Stimulated activated CD8-positive, alpha-beta memory T cell treated with anti-CD3 and anti-CD28 coated beads, Interleukin-4, amount 100 ng/mL, for 48 hours (primary cell): ENCODE measurements at regions not wholly inside any gene's neighbourhood (a gene's known extent, or its start where the extent isn't known, plus 50 kb on each side); places are given as distances from the start of the nearest gene placed in this dataset.

Source experiments
- DNase-seq: peaks from one replicate; pipeline ENCODE4 v3.0.0-alpha.2; 2020

GRCh38 chr11:70863993-70864392 lies 388.4 kb downstream of the SHANK2 start:
- DNase-seq = no peak

DNA sequence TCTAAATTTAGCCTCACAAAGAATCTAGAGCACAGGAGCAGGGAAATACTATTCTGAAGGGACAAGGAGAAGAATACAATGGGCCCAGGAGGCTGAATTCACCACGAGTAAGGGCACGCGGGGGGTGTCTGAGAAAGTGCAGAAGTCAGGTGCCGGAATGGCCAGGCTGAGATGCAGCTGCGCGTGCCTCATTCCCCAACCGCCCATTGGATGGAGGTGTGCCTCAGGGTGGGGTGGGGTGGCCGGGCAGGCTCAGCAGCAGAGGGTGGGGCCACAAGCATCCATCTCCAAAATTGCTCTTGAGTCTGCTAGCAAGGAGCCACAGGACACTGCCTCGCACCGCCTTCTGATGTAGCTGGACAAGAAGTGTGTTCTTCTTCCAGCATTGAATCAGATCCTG lies 387.0 kb downstream of the SHANK2 start:
- DNase-seq = no peak

GRCh38 chr11:70866834-70867233 lies 385.5 kb downstream of the SHANK2 start:
- no peak for DNase-seq

- no peak for DNase-seq
These were observed 384.9 kb downstream of the SHANK2 start for GRCh38 chr11:70867281-70868047.

DNA sequence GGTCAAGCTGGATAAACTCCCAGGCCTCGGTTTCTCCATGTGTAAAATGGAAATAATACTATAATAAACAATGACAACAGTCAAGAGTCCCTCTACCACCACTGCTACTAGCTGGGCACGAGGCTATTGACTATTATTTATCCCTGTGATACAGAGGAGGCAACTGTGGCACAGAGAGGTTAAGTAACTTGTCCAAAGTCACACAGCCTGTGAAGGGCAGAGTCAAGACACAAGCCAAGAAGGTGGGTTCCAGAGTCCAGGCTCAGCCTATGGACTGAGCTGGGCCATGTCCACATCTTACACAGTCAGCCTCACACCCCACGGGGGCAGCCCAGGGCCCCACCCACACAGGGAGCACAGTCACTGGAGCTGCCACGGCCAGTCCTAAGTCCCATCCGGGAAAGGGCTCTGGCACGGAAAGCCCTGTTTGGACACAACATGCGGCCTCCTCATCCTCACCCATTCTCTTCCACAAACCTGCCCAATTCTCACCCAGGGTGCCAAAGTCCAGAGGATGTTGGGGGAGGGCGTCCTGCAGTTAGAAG lies 384.0 kb downstream of the SHANK2 start:
- DNase-seq = no peak

DNA sequence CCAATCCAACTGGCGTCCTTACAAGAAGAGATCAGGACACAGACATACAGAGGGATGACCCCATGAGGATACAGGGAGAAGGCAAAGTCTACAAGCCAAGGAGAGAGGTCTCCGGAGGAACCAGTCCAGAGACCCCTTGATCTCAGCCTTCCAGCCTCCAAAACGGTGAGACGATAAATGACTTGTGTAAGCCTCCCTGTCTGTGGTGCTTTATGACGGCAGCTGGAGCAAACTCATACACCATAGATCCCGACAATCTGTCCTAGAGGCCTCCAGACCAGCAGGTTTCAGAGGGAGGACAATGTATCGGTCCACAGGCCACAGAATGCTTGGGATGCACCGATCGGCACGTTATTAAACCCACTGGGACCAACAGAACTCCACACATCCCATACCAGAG lies 383.3 kb downstream of the SHANK2 start:
- DNase-seq = no peak

DNA sequence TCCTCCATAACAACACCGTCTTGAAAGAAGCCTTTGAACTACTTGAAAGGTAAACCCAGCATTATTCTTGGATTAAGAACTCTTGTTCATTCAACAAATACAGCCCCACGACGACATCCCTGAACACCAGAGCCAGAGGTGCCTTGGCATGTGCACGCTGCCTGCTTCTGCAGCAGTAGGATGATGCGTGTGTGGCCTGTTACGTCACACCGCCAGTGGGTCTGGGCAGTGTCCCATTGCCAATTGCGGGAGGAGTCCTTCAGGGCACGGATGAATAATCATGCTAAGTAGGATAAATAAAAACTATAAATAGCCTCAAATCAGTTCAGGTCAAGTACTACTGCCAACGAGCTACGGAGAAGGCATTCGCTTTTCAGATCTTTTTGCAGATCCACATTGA lies 380.5 kb downstream of the SHANK2 start:
- DNase-seq = no peak

DNA sequence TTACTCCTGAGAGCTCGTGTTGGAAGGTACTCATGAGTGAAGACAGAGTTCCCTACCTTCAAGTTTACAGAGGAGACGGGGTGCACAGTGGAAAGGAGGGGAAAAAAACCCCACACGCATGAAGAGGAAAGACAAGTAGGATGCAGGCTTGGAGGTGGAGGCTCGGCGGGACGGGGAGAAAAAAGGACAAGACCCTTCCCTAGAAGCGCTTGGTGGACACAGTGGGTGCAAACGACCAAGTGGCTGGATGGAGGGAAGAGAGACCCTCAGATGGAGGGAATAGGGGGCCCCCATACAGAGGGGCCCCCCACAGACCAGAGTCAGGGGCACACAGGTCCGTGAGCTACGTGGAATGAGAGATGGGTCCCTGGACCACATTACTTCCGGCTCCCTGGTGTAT lies 380.1 kb downstream of the SHANK2 start:
- no peak for DNase-seq

DNA sequence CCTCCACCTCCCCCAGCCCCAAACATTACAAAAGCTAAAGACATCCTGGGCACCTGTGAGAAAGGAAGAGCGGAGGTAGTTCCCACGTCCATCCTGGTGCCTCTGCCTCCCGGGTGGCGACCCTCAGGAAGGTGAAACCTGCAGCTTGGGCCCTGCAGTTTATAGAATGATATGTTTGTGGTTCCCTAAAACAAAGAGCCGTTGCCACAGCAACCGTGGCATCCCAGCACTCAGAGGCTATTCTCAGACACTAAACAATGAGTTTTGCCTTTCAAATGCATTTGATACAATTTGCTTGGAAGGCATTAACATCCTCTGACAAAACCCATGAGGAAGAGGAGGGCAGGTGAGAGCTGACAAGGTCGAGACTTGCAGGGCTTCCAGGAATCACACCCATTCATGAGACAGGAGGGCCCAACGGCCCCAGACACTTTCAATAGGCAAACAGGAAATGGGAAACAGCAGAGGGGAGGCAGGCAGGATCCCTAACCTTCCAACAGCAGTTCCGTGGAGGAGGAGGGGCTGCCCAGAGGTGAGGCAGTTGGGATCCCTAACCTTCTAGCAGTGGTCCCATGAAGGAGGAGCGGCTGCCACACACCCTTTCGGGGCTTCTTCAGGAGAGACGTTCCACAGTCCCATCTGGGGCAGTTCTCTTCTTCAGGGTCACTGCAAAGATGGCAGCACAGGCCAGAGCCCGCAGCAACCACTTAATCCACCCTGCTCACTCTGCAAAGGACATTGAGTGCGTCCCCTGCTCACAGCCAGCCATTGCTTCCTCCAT lies 379.2 kb downstream of the SHANK2 start:
- no peak for DNase-seq

DNA sequence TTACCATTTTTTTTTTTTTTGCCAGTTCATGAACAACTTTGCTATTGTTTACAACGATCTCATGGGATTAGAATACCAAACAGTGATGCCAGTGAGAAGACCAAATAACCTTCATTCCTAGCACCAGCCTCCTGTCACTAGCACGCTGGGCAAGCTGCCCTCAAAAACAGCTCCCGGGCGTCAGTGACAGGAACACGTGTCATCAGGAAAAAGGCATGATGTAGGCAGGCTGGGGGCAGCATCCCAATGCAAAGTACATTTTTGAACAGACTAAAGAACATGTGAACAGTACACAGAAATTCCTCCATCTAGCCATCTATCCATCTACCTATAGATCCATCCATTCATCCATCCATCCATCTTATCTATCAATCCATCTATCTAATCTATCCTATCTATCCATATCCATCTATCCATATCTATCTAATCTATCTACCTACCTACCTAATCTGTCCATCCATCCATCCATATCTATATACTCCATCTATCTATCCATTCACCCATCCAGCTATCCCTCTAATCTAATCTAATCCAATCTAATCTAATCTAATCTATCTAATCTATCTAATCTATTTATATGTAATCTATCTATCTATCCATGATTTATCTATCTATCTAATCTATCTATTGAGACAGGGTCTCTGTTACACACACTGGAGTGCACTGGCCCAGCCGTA lies 378.5 kb downstream of the SHANK2 start:
- no peak for DNase-seq

DNA sequence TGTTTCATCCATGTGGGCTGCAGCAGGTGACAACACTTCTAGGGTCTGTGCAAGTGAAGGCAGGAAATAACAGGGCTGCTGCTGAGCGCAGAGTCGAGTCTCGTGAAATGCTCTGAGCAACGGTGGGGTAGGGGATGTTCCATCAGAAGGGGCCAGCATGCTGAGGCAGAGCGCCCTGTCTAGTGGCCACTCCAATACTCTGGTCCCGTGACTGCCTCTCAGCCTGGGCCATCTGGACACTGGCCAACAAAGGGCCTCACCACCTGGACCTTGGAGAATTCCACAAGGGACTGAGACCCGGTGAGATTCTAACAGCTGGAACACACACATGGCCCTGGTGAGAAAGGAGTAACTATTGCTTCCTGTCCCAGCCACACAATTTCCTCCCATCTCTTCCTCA lies 375.7 kb downstream of the SHANK2 start:
- no peak for DNase-seq

DNA sequence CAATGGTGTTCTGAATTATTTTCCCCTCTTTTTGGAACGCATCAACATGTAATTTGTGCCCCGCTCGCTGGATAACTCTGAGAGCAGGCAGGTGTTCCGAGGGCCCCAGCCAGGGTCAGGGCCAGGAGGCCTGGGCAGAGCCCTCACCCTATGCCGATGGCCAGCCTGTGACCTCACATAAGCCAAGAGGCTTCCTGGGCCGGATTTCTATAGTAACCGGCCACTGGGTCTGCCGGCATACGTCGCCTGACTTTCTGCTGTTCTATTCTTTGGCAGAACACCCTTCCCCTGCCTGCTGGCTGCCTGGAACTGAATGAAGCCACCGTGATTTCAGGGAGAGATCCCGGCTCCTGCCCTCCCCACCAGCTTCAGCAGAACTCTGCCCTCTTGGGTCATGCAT lies 375.2 kb downstream of the SHANK2 start:
- DNase-seq = no peak

GRCh38 chr11:70878366-70878765 lies 374.0 kb downstream of the SHANK2 start:
- no peak for DNase-seq

DNA sequence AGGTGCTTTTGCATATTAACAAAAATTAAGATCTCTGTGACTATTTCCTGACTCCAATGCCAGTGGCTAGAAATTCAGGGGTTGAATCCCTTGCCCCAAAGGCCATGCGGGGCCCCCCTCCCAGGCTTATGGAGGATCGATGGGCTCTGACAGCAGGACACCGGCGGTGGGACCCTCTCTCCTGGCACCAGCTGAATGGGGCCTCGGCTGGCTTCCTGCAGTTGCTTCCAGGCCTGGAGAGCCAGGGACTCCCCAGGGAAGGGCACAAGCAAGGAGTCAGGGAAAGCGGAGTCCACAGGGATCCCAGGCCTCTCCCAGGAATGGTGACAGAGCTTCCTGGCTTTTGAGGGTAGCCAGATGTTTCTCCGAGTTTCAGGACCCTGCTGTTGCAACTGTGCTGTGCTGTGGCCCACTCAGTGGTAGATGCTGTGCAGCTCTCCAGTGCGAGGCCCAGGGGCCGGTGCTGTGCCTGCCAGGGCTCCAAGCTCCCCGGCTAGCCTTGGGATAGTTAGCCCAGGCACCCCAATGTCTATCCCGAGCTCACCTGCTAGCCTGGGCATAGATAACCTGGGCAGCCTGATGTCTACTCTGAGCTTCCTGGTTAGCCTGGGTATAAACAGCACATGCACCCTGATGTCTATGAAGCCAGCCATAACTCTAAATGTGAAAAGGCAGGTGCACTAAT lies 372.6 kb downstream of the SHANK2 start:
- no peak for DNase-seq

DNA sequence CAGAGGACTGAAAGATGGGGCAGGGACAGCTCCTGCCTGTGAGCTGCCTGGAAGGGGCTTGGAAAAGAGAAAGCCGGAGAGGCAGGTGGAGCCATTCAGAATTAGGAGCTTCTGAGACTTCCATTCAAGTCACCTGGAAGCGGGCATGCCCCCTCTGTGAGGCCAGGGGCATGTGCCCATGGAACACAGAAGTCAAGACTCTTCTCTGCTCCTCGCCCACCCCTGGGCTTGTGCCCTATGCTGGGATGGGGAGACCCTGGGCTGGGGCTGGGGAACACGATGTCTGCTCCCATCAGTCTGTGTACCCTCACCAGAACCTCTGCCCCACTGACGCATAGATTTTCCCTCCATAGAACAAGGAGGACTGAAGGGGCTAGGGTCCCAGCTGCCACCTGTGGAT lies 372.0 kb downstream of the SHANK2 start:
- DNase-seq = no peak

GRCh38 chr11:70881948-70882715 lies 370.2 kb downstream of the SHANK2 start:
- DNase-seq = no peak

GRCh38 chr11:70882716-70883085 lies 369.7 kb downstream of the SHANK2 start:
- no peak for DNase-seq

GRCh38 chr11:70883323-70883940 lies 368.9 kb downstream of the SHANK2 start:
- no peak for DNase-seq

DNA sequence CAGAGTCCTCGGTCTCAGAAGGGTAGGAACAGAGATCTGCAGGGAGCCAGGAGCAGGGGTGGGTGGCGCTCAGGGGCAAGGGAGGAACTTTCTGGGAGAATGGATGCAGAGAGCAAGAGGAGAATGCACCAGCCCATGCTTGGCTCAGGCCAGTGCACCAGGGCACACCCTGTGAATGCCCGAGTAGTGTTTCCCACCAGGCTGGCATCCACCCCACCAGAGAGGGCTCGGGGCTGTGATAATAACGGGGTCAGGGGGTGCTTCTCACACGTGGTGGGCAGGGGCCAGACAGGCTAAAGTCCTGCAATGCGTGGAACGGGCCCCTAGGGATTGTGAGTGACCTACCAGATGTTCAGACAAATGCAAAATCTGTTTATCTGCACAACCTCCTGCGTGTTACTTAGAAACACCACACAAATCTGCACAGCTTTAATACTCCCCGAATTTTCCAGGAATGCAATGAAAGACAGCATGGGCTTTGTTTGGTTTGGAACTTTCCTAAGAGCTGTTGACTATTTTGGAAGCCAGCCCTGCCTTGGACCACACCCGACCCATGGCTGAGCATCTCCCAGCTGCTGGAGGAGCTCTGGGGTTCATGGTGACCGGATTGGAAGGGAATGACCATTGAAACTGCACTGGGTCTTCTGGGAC lies 368.3 kb downstream of the SHANK2 start:
- no peak for DNase-seq

- DNase-seq = no peak
These were observed 366.8 kb downstream of the SHANK2 start for GRCh38 chr11:70885281-70886231.
